DMS114 treated with DMSO at 0.1 percent for 48 hours (cell line): ENCODE measurements at regions not wholly inside any gene's neighbourhood (a gene's known extent, or its start where the extent isn't known, plus 50 kb on each side); places are given as distances from the start of the nearest gene placed in this dataset.

ENCODE experiments used
- DNase-seq: peaks from one replicate; lab custom pipeline; 2025; ENCODE audit not compliant: unreplicated experiment; lab: John Stamatoyannopoulos, UW

GRCh38 chr1:69499203-69499803 is 68.4 kb upstream of the LRRC7 start:
- no peak for DNase-seq

- DNase-seq = no peak
These were observed 64.7 kb upstream of the LRRC7 start for GRCh38 chr1:69502991-69503390.

- no peak for DNase-seq
These were observed 62.9 kb upstream of the LRRC7 start for GRCh38 chr1:69504730-69505252.

GRCh38 chr1:69506311-69506710 is 61.4 kb upstream of the LRRC7 start:
- no peak for DNase-seq

- DNase-seq = no peak
These were observed 61.0 kb upstream of the LRRC7 start for GRCh38 chr1:69506721-69507120.

GRCh38 chr1:69510026-69510425 is 57.7 kb upstream of the LRRC7 start:
- no peak for DNase-seq

GRCh38 chr1:69511426-69512192 is 56.1 kb upstream of the LRRC7 start:
- DNase-seq = no peak

- DNase-seq = no peak
These were observed 54.1 kb upstream of the LRRC7 start for GRCh38 chr1:69513601-69514000.
